ENCODE measurements at regions not wholly inside any gene's neighbourhood (a gene's known extent, or its start where the extent isn't known, plus 50 kb on each side); places are given as distances from the start of the nearest gene placed in this dataset.

- Histone ChIP-seq H2AFZ (ENCODE audit: low read depth, low read length) (no peak overlapping the region), H3K27me3 (ENCODE audit: low read depth, low read length) (no peaks in the 10 kb centered on the region), H3K4me2 (ENCODE audit: low read length) (no peak overlapping the region), H3K4me1 (ENCODE audit: low read length) (peaks cover 3% of the 10 kb centered on the region; the same call in 1 of the 2 replicates), H4K20me1 (ENCODE audit: insufficient read depth, low read length) (no peaks in the 10 kb centered on the region), H3K9ac (ENCODE audit: low read length) (no peak overlapping the region), H3K27ac (ENCODE audit: low read length) (no peak overlapping the region), H3K9me3 (ENCODE audit: insufficient read depth, low read length) (no peaks in the 10 kb centered on the region), H3K79me2 (ENCODE audit: low read length) (no peaks in the 10 kb centered on the region), H3K4me3 (ENCODE audit: low read length) (no peak overlapping the region), H3K36me3 (replicated peaks; ENCODE audit: low read depth, low read length) (no peaks in the 10 kb centered on the region)
- TF ChIP-seq CTCF (IDR thresholded peaks at IDR 0.05; ENCODE audit: low read depth, low read length) (no peak), EZH2phosphoT487 (IDR thresholded peaks at IDR 0.05; ENCODE audit: low read depth) (no peak)
These were observed 546.9 kb downstream of the IGSF11 start for GRCh38 chr3:118487734-118488133.

GRCh38 chr3:118488732-118489131 is 545.9 kb downstream of the IGSF11 start:
- Histone ChIP-seq H3K9me3 (ENCODE audit: insufficient read depth, low read length) (no peaks in the 10 kb centered on the region), H3K9ac (ENCODE audit: low read length) (no peak overlapping the region), H3K79me2 (ENCODE audit: low read length) (no peaks in the 10 kb centered on the region), H3K4me3 (ENCODE audit: low read length) (no peak overlapping the region), H3K4me2 (ENCODE audit: low read length) (no peak overlapping the region), H3K27me3 (ENCODE audit: low read depth, low read length) (no peaks in the 10 kb centered on the region), H4K20me1 (ENCODE audit: insufficient read depth, low read length) (no peaks in the 10 kb centered on the region), H3K36me3 (replicated peaks; ENCODE audit: low read depth, low read length) (no peaks in the 10 kb centered on the region), H3K27ac (ENCODE audit: low read length) (no peak overlapping the region), H2AFZ (ENCODE audit: low read depth, low read length) (no peak overlapping the region), H3K4me1 (ENCODE audit: low read length) (peaks cover 3% of the 10 kb centered on the region; the same call in 1 of the 2 replicates)
- no peak for TF ChIP-seq CTCF (IDR thresholded peaks at IDR 0.05; ENCODE audit: low read depth, low read length)
- TF ChIP-seq EZH2phosphoT487 (IDR thresholded peaks at IDR 0.05; ENCODE audit: low read depth), result no peak

- no peak overlapping the region for H3K9ac ChIP-seq (ENCODE audit: low read length)
- no peaks in the 10 kb centered on the region for H3K4me1 ChIP-seq (ENCODE audit: low read length)
- no peaks in the 10 kb centered on the region for H3K27me3 ChIP-seq (ENCODE audit: low read depth, low read length)
- TF ChIP-seq CTCF (IDR thresholded peaks at IDR 0.05; ENCODE audit: low read depth, low read length) (no peak), EZH2phosphoT487 (IDR thresholded peaks at IDR 0.05; ENCODE audit: low read depth) (no peak)
- no peak overlapping the region for H3K4me3 ChIP-seq (ENCODE audit: low read length)
- H3K4me2 ChIP-seq (ENCODE audit: low read length), result no peak overlapping the region
- no peak overlapping the region for H2AFZ ChIP-seq (ENCODE audit: low read depth, low read length)
- no peak overlapping the region for H3K27ac ChIP-seq (ENCODE audit: low read length)
- no peaks in the 10 kb centered on the region for H3K9me3 ChIP-seq (ENCODE audit: insufficient read depth, low read length)
- H4K20me1 ChIP-seq (ENCODE audit: insufficient read depth, low read length), result no peaks in the 10 kb centered on the region
- H3K79me2 ChIP-seq (ENCODE audit: low read length), result no peaks in the 10 kb centered on the region
- no peaks in the 10 kb centered on the region for H3K36me3 ChIP-seq (replicated peaks; ENCODE audit: low read depth, low read length)
These were observed 539.4 kb downstream of the IGSF11 start for GRCh38 chr3:118495206-118495605.

GRCh38 chr3:118497274-118497673 is 537.4 kb downstream of the IGSF11 start:
- Histone ChIP-seq H4K20me1 (ENCODE audit: insufficient read depth, low read length) (no peaks in the 10 kb centered on the region), H2AFZ (ENCODE audit: low read depth, low read length) (no peak overlapping the region), H3K4me2 (ENCODE audit: low read length) (no peak overlapping the region), H3K27ac (ENCODE audit: low read length) (no peak overlapping the region), H3K9me3 (ENCODE audit: insufficient read depth, low read length) (no peaks in the 10 kb centered on the region), H3K4me3 (ENCODE audit: low read length) (no peak overlapping the region), H3K36me3 (replicated peaks; ENCODE audit: low read depth, low read length) (no peaks in the 10 kb centered on the region), H3K27me3 (ENCODE audit: low read depth, low read length) (no peaks in the 10 kb centered on the region), H3K9ac (ENCODE audit: low read length) (no peak overlapping the region), H3K79me2 (ENCODE audit: low read length) (no peaks in the 10 kb centered on the region), H3K4me1 (ENCODE audit: low read length) (no peaks in the 10 kb centered on the region)
- TF ChIP-seq CTCF (IDR thresholded peaks at IDR 0.05; ENCODE audit: low read depth, low read length) (no peak), EZH2phosphoT487 (IDR thresholded peaks at IDR 0.05; ENCODE audit: low read depth) (no peak)

All from OCI-LY3 (cell line).